Epidermal melanocyte (primary cell): ENCODE measurements at regions not wholly inside any gene's neighbourhood (a gene's known extent, or its start where the extent isn't known, plus 50 kb on each side); places are given as distances from the start of the nearest gene placed in this dataset.
A peak's percentile ranks its signal among the peaks of the same experiment; 100 is the strongest.
"Not testable (repeated sequence)": the region's sequence is repeated elsewhere in the genome, so short reads cannot be mapped to it uniquely, and the experiment has no call there.

ENCODE experiments used
- DNase-seq: peaks from one replicate; pipeline ENCODE4 v3.0.0; 2011; ENCODE audit warnings: low spot score; ENCODE audit not compliant: insufficient read length

DNA sequence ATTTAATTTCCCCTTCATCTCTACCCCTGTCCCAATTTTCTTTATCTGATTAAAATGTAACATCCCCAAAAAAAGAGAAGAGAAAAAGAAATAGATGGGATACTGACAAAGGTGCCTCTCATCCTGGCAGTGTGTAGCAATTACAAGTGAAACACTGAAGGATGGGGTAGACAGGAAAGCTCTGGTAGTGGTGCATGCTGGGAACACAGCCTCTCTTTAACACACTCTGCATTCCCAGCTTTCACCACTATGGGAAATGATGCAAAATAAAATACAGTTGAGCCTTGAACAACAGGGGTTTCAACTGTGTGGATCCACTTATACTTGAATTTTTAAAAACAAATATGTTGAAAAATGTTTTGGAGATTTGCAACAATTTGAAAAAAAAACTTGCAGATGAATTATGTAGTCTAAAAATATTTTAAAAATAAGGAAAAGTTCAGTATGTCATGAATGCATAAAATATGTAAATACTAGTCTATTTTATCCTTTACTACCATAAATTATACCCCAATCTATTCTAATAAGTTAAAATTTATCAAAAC is 239.2 kb upstream of the DDX53 start:
- DNase-seq = no peak

DNA sequence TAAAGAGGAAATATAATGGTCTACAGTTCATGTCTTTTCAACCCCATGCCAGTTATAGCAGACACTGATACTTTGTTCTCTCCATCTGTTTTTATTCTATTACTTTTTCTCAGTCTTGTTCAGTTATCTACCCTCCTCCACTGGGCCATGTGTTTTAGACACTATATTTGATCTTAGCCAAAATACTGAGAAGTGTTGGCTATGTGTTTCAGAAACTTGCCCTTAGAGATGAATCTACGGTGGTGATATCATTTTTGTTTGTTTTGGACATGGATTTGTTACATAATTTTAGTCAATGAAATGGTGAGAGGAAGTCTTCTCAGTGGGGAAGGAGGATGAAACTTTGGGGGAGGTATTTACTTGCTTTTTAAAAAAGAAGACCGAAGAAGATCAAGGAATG is 211.5 kb upstream of the DDX53 start:
- DNase-seq = no peak

DNA sequence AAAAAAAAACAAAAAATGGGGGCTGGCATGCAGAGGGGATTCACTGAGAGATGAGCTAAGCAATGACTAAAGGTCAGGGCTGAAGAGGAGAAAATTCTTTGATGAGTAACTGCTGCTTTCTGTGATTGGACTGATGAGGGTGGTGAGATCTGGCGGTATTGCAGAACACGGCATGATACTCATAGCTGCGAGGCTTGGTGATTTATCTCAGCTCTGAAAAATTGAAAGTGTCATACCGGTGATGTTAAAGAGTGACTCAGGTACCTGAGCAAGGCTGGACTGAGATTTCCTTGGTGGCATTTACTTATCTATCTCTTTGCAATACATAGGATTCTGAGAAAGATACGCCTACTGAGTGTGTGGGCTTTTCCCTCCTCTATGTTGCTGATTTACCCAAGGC is 204.1 kb upstream of the DDX53 start:
- DNase-seq = no peak

DNA sequence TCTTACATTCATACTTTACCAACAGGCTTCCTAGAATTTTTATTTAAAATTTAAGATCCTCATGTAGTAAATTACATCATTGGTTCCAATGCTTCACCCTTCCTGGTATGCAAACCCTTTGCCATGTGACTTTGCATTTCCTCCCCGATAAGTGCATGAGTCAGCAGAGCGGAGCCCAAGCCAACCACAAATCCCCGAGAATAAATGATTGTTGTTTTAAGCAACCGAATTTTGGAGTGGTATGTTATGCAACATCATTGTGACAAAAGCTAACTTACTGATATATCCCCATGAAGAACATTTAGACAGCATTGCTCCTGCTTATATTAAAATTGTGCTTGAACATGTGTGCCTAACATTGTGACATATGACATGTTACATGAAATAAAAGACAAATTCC is 199.4 kb upstream of the DDX53 start:
- peak; percentile 18 for DNase-seq

DNA sequence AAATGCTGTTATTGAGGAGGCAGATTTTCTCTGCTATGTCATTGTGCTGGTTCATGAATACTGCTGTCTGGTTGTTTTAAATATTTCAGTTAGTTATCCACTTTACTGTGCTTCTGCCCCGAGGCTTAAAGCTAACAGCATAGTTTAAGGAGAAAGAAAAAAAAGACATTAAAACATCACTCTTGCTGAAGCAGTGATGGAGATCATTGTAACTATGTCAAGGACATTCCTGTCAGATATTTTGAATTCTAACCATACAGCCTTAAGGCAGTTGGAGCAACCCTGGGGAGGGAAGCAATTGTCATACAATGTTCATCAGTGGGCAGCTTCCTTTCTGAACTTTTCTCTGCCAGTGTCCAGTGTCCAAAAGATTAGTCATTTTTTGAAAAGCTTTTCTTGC is 199.0 kb upstream of the DDX53 start:
- DNase-seq = no peak

DNA sequence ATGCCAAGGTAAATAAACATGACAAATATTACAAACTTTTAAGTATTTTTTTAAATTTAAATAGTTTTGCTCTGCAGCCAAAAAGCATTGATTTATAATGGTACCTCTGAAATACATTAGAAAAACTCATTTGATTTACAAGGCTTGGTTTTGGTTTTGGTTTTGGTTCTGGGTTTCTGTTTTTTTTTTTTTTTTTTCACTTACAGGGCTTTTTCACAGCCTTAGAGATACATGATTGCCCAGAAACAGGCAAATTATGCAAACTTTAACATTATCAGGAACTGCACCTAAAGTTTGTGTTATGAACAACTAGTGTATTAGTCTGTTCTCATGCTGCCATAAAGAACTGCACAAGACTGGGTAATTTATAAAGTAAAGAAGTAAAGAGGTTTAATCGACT is 196.4 kb upstream of the DDX53 start:
- DNase-seq = no peak

DNA sequence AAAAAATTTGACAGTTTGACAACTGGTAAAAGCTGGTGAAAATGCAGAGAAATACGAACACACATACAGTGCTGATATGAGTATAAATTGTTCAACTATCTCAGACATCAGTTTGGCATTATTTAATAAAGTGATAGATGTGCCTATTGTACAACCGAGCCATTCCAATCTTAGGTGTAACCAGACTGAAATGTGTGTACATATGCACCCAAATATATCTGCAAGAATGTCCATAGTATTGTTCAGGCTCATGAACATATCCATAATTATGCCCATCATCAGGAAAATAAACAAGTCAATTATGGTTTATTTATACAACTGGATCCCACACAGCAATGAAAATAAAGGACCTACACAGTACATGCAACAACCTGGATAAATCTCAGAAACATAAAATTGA is 188.9 kb upstream of the DDX53 start:
- no peak for DNase-seq

DNA sequence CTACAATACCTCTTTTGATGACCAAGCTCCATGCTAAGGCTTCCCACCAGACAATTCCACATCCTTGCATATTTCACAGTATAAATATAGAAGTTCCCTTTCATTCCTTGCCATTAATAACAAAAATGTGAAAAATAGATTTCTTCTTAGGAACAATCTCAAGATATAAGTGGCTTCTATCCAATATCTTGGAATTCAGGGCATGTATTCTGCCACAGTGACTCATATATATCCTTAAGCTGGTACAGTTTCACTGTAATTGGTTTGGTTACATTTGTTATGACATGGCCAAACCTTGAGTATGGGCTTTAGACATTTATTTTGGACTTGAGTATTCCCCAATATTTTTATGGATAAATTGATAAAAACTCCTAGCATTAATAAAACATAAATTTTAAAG is 181.7 kb upstream of the DDX53 start:
- DNase-seq = no peak

DNA sequence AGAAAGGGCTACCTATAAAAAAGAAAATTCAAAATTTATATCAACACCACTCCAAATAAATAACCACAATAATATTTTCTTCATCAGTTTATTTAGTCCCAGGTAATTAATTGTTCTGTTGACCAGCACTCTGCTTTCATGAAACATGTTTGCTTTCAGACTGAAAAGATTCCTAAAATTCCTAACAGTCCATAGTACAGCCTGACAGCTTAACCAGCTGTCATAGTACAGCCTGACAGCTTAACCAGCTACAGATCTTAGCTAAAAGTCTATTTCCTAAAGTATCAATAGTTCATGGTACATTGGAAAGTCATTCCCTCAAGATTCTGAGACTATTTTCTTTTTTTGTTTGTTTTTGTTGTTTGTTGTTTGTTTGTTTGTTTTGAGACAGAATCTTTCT is 144.1 kb upstream of the DDX53 start:
- no peak for DNase-seq

DNA sequence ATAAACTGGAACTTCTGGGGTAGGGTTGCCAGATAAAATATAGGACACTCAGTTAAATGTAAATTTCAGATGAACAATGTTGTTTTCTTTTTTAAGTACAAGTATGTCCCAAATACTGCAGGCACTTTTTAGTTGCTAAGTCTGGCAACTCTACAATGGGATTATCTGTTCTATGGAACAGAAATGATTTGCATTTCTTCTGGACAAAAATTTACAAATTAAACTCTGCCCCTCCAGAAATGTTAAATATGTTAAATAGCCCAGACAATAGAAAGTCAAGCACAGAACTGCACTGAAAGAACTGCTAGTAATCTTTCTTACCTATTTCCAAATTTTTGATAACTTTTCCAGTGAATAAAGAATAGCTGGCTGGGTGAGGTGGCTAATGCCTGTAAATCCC is 140.1 kb upstream of the DDX53 start:
- no peak for DNase-seq

DNA sequence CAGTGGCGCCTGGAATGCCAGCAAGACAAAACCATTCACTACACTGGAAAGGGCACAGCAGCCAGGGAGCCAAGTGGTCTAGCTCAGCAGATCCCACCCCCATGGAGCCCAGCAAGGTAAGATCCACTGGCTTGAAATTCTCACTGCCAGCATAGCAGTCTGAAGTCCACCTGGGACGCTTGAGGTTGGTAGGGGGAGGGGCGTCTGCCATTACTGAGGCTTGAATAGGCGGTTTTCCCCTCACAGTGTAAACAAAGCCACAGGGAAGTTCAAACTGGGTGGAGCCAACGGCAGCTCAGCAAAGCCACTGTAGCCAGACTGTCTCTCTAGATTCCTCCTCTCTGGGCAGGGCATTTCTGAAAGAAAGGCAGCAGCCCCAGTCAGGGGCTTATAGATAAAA is 133.0 kb upstream of the DDX53 start:
- not testable (repeated sequence) for DNase-seq

DNA sequence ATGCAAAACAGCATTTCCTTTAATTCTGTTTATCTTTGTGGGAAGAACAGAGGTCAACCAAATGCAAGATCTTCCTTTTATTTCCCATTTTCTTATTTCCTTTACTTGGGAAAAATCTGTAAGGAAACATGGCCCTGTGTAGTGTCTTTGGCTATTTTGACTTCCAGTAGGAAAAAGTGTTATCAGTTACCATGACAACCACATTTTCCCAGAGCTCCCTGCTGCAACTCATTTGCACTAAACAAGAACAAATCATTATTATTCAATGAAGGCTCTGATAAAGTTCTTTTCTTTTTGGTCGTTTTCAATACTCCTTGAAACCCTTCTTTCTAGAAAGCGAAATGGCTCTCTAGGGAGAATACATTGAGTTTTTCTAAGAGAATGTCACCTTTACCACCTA is 117.2 kb upstream of the DDX53 start:
- DNase-seq = no peak

DNA sequence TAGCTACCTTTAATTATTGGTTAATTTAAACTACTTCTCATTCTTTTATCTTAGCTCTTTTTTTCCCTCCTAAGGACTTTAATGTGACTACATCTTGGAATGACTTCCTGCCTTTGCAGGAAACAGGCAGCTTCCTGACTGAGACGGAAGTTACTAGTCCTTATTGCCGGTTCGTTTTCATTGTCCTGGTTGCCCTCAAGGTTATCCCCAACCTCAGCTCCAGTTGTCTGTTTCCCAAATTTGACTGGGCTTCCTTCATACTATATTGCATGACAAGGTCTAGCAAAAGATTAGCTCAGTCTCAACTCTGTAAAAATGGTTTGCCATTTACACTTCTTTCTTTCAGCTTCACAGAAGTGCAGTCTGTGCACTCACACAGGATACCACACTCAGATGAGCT is 109.9 kb upstream of the DDX53 start:
- DNase-seq = no peak

DNA sequence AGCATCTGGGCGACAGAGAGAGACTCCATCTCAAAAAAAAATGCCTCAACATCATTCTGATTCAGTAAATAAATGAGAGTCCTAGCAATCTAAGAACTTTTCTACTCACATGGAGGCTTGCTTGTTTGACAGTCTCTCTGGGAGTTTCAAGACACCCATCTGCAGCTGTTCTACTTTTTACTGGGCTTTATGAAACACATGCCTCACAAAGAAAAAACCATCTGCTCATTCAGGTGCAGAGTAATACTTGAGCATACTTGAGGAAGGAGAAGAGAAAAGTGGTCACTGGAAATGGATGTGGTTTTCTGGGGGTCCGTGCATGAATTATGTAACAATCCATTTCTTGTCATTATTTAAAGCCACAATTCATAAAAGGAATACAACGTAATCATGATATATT is 87.1 kb upstream of the DDX53 start:
- DNase-seq = no peak

DNA sequence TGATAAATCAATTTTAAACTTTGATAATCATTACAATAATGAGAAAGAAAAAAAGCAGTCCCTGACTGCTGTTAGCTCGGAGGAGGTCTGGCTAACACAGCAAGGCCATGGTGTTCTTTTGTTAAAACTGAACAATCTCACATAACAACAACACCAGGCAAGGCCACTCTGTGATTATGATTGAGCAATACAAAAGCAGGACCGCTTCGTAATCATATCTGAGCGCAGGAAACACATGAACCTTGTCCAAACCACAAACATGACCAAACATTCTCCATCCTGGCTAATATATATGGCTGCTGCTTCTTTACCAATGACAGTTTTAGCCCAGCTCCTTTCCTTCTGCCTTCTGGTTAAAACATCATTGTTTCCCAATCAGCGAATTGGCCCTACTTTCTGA is 76.8 kb upstream of the DDX53 start:
- DNase-seq = no peak

DNA sequence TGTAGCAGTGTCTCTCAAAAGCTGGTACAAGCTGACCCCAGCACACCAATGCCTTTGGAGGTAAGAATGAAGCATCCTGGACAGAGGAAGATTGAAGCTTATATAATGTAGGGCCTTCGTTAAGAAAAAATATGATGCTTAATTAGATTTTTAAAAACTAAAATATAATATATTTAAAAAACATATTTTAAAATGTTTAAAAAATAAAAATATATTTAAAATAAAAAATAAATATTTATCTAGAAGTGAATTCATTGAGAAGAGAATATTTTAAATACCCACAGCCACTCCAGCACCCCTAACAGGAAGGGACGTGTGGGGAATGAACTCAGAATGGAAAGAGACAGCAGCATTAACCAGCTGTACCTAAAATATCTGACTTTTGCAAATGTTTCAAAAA is 65.1 kb upstream of the DDX53 start:
- DNase-seq = no peak

DNA sequence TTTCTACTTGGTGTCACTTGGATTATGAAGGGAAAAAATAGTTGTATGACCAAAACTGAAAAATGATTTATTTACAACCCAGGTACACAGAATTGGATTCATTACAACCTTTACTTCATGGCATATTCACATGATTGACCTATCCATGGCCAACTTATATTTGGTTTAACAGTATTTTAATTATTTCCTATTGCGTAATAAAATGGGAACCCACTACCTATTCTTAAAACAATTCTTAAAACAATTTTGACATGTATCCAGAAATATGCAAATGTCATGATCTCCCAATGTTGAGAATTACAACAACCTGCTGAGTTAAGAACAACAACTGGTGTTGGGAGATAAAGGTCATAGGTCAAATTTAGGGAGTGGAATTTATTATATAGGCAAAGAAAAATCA is 54.8 kb upstream of the DDX53 start:
- DNase-seq = no peak
